ENCODE measurements at regions not wholly inside any gene's neighbourhood (a gene's known extent, or its start where the extent isn't known, plus 50 kb on each side); places are given as distances from the start of the nearest gene placed in this dataset.
"Not testable (repeated sequence)": the region's sequence is repeated elsewhere in the genome, so short reads cannot be mapped to it uniquely, and the experiment has no call there.

DNA sequence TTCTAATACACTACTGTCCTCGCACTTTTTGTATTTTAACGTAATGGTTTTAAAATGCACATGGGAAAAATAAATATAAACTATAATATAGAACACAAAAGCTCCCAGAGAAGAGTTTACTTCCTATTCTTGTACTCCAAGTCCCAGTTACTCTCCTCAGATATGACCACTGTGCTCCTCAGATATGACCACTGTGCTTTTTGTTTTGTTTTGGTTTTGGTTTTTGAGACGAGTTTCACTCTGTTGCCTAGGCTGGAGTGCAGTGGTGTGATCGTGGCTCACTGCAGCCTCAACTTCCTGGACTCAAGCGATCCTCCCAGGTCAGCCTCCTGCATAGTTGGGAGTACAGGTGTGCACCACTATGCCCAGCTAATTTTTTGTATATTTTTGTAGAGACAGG, 76.8 kb upstream of the NBPF11 start:
- not testable (repeated sequence) for H3K79me1 ChIP-seq (replicated peaks; ENCODE audit: low read length, poor library complexity, severe bottlenecking); H3K27ac ChIP-seq (ENCODE audit: low read length, poor library complexity, severe bottlenecking); H3K4ac ChIP-seq (ENCODE audit: low read depth in 1 of 2, low read length in 2 of 2); H4K8ac ChIP-seq (ENCODE audit: low read length); DNase-seq; H3K4me3 ChIP-seq (ENCODE audit: insufficient read depth in 1 of 2, low read depth in 1 of 2, low read length in 2 of 2); H3K27me3 ChIP-seq (ENCODE audit: control insufficient read depth in 1 of 2, insufficient read depth in 1 of 2, low read length in 2 of 2); H2AFZ ChIP-seq (ENCODE audit: low read depth, low read length); H2BK120ac ChIP-seq (ENCODE audit: low read depth, low read length); H3K23ac ChIP-seq (ENCODE audit: low read length in 2 of 2); H3K4me1 ChIP-seq (ENCODE audit: control insufficient read depth, insufficient read depth, low read depth, low read length); H4K91ac ChIP-seq (ENCODE audit: low read length); H2BK15ac ChIP-seq (ENCODE audit: low read depth, poor library complexity, severe bottlenecking); H3K14ac ChIP-seq (ENCODE audit: low read length in 2 of 2); H3K36me3 ChIP-seq (ENCODE audit: control insufficient read depth in 1 of 2, insufficient read depth in 2 of 2, low read depth in 1 of 2, low read length in 2 of 2); H3K18ac ChIP-seq (ENCODE audit: low read depth in 1 of 2, low read length in 2 of 2); H2BK12ac ChIP-seq (ENCODE audit: low read length in 2 of 2); H3K4me2 ChIP-seq (ENCODE audit: low read length, poor library complexity, severe bottlenecking); H2BK5ac ChIP-seq (ENCODE audit: low read depth, low read length, poor library complexity, severe bottlenecking); H3K9ac ChIP-seq (ENCODE audit: low read length); H3K9me3 ChIP-seq (ENCODE audit: control insufficient read depth, low read length); H2AK5ac ChIP-seq (ENCODE audit: low read length, severe bottlenecking)
- WGBS: no CpG with 5 or more reads among the region's 5 CpGs

DNA sequence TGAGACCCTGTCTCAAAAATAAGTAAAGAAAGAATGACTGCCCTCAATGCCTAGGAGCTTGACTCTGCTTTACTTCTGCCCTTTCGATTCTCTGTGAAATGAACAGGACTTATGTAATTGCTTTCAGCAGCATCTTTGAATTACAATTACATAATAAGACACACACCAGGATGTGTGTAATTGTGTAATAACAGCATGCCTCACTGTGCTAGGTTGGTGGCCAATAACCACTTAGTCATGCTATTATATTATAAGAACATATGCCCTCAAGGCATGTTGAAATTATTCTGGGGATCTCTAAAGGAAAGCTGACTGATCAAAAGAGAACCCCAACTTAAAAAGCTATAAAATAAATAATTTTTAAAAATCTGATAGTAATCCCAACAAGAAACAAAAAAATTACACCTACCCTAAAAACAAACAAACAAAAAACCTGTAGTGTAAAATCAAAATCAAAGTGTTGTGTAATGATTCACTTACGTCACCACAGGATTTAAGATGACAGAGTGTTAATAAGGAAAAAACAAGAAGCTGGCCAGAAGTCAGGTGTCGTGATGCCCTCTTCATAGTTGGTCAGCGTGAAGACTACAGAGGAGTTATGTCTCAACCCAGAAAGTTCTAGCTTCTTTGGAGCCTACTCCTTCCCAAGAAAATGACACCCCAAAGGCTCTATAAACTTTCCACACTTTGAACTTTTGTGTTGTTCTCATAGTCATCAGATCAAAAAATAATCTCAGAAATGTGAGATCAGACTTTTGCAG, 70.5 kb upstream of the NBPF11 start:
- H3K79me1 ChIP-seq (replicated peaks; ENCODE audit: low read length, poor library complexity, severe bottlenecking); H3K4ac ChIP-seq (ENCODE audit: low read depth in 1 of 2, low read length in 2 of 2); H3K4me3 ChIP-seq (ENCODE audit: insufficient read depth in 1 of 2, low read depth in 1 of 2, low read length in 2 of 2); H3K18ac ChIP-seq (ENCODE audit: low read depth in 1 of 2, low read length in 2 of 2); H4K8ac ChIP-seq (ENCODE audit: low read length); H2BK5ac ChIP-seq (ENCODE audit: low read depth, low read length, poor library complexity, severe bottlenecking); H3K9ac ChIP-seq (ENCODE audit: low read length); H3K36me3 ChIP-seq (ENCODE audit: control insufficient read depth in 1 of 2, insufficient read depth in 2 of 2, low read depth in 1 of 2, low read length in 2 of 2); H2BK15ac ChIP-seq (ENCODE audit: low read depth, poor library complexity, severe bottlenecking); H3K14ac ChIP-seq (ENCODE audit: low read length in 2 of 2); H2BK120ac ChIP-seq (ENCODE audit: low read depth, low read length); H3K9me3 ChIP-seq (ENCODE audit: control insufficient read depth, low read length); H3K4me1 ChIP-seq (ENCODE audit: control insufficient read depth, insufficient read depth, low read depth, low read length); H3K27ac ChIP-seq (ENCODE audit: low read length, poor library complexity, severe bottlenecking); H2BK12ac ChIP-seq (ENCODE audit: low read length in 2 of 2); H3K27me3 ChIP-seq (ENCODE audit: control insufficient read depth in 1 of 2, insufficient read depth in 1 of 2, low read length in 2 of 2); H3K23ac ChIP-seq (ENCODE audit: low read length in 2 of 2); H3K4me2 ChIP-seq (ENCODE audit: low read length, poor library complexity, severe bottlenecking); H2AFZ ChIP-seq (ENCODE audit: low read depth, low read length); H4K91ac ChIP-seq (ENCODE audit: low read length); DNase-seq; H2AK5ac ChIP-seq (ENCODE audit: low read length, severe bottlenecking): not testable (repeated sequence)
- WGBS: no CpG with 5 or more reads among the region's 4 CpGs

GRCh38 chr1:148221593-148221992, 69.5 kb upstream of the NBPF11 start:
- not testable (repeated sequence) for H2AFZ ChIP-seq (ENCODE audit: low read depth, low read length); H3K36me3 ChIP-seq (ENCODE audit: control insufficient read depth in 1 of 2, insufficient read depth in 2 of 2, low read depth in 1 of 2, low read length in 2 of 2); H3K27ac ChIP-seq (ENCODE audit: low read length, poor library complexity, severe bottlenecking); H3K23ac ChIP-seq (ENCODE audit: low read length in 2 of 2); H3K4me1 ChIP-seq (ENCODE audit: control insufficient read depth, insufficient read depth, low read depth, low read length); H2BK5ac ChIP-seq (ENCODE audit: low read depth, low read length, poor library complexity, severe bottlenecking); H3K27me3 ChIP-seq (ENCODE audit: control insufficient read depth in 1 of 2, insufficient read depth in 1 of 2, low read length in 2 of 2); H4K91ac ChIP-seq (ENCODE audit: low read length); H3K4ac ChIP-seq (ENCODE audit: low read depth in 1 of 2, low read length in 2 of 2); DNase-seq; H3K79me1 ChIP-seq (replicated peaks; ENCODE audit: low read length, poor library complexity, severe bottlenecking); H3K18ac ChIP-seq (ENCODE audit: low read depth in 1 of 2, low read length in 2 of 2); H3K4me2 ChIP-seq (ENCODE audit: low read length, poor library complexity, severe bottlenecking); H2BK120ac ChIP-seq (ENCODE audit: low read depth, low read length); H3K9me3 ChIP-seq (ENCODE audit: control insufficient read depth, low read length); H3K14ac ChIP-seq (ENCODE audit: low read length in 2 of 2); H2BK12ac ChIP-seq (ENCODE audit: low read length in 2 of 2); H3K9ac ChIP-seq (ENCODE audit: low read length); H2AK5ac ChIP-seq (ENCODE audit: low read length, severe bottlenecking); H3K4me3 ChIP-seq (ENCODE audit: insufficient read depth in 1 of 2, low read depth in 1 of 2, low read length in 2 of 2); H4K8ac ChIP-seq (ENCODE audit: low read length); H2BK15ac ChIP-seq (ENCODE audit: low read depth, poor library complexity, severe bottlenecking)
- WGBS: no CpG with 5 or more reads among the region's 4 CpGs

DNA sequence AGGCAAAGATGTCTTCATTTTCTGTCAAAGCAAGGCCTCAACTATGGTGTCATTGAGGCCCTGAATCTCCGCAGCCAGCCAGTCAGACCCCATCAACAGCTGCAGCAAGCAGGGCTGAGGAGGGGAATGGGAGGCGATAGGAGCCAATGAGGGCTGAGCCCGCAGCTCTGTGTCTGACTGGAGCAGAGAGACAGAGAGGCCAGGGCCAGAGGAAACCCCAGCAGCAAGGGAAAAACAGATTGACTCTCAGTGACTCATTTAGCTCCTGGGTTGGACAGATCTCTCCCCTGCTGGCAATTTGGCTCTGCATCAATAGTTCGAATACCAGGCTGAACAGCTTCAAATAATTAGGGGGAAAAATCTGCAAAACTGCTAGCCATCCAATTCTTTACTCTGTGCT, 67.1 kb upstream of the NBPF11 start:
- not testable (repeated sequence) for H2AK5ac ChIP-seq (ENCODE audit: low read length, severe bottlenecking); H3K23ac ChIP-seq (ENCODE audit: low read length in 2 of 2); H3K9me3 ChIP-seq (ENCODE audit: control insufficient read depth, low read length); H3K4ac ChIP-seq (ENCODE audit: low read depth in 1 of 2, low read length in 2 of 2); H3K18ac ChIP-seq (ENCODE audit: low read depth in 1 of 2, low read length in 2 of 2); H2AFZ ChIP-seq (ENCODE audit: low read depth, low read length); H2BK5ac ChIP-seq (ENCODE audit: low read depth, low read length, poor library complexity, severe bottlenecking); H3K36me3 ChIP-seq (ENCODE audit: control insufficient read depth in 1 of 2, insufficient read depth in 2 of 2, low read depth in 1 of 2, low read length in 2 of 2); H3K14ac ChIP-seq (ENCODE audit: low read length in 2 of 2); H2BK15ac ChIP-seq (ENCODE audit: low read depth, poor library complexity, severe bottlenecking); H3K27me3 ChIP-seq (ENCODE audit: control insufficient read depth in 1 of 2, insufficient read depth in 1 of 2, low read length in 2 of 2); H4K8ac ChIP-seq (ENCODE audit: low read length); H3K27ac ChIP-seq (ENCODE audit: low read length, poor library complexity, severe bottlenecking); H3K79me1 ChIP-seq (replicated peaks; ENCODE audit: low read length, poor library complexity, severe bottlenecking); DNase-seq; H3K4me3 ChIP-seq (ENCODE audit: insufficient read depth in 1 of 2, low read depth in 1 of 2, low read length in 2 of 2); H3K4me2 ChIP-seq (ENCODE audit: low read length, poor library complexity, severe bottlenecking); H2BK12ac ChIP-seq (ENCODE audit: low read length in 2 of 2); H4K91ac ChIP-seq (ENCODE audit: low read length); H3K9ac ChIP-seq (ENCODE audit: low read length); H3K4me1 ChIP-seq (ENCODE audit: control insufficient read depth, insufficient read depth, low read depth, low read length); H2BK120ac ChIP-seq (ENCODE audit: low read depth, low read length)
- WGBS: no CpG with 5 or more reads among the region's 4 CpGs

All from mesenchymal stem cell (in vitro differentiated cells and primary cell).